Hematopoietic multipotent progenitor cell treated with erythropoietin and hydrocortisone succinate and interleukin-3 and kit ligand, for 4 days (in vitro differentiated cells): ENCODE measurements at regions not wholly inside any gene's neighbourhood (a gene's known extent, or its start where the extent isn't known, plus 50 kb on each side); places are given as distances from the start of the nearest gene placed in this dataset.
"Not testable (repeated sequence)": the region's sequence is repeated elsewhere in the genome, so short reads cannot be mapped to it uniquely, and the experiment has no call there.

Experiments
- DNase-seq: peaks from one replicate; pipeline ENCODE4 v3.0.0-alpha.2; 2015

DNA sequence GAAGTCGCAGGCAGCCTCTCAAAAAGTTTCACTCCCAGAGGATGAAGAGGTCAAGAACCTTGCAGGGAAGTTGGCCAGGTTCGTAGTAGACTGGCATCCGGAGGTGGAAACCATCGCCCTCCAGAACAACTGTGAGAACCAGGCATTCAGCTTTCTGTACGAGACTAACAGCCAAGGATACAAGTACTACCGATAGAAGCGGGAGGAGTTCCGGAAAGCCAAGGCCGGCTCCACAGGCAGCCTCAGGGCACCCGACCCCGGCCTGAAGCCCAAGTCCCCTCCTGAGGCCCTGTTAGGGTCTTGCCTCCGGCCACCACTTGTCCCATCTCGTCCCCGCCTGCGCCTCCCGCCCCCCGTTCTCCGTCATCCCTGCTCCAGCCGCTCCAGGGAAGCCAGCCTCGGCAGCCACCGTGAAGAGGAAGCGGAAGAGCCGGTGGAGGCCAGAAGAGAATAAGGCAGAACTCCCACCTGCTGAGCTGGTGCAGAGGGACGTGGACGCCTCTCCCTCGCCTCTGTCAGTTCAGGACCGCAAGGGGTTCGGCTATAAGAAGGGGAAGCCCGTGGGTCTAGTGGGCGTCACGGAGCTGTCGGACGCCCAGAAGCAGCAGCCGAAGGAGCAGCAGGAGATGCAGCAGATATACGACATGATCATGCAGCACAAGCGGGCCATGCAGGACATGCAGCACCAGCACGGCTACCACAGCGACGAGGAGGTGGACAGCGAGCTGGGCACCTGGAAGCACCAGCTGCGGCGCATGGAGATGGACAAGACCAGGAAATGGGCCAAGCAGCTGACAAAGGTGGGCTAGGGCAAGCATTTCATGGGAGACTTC is 366.8 kb upstream of the ATXN7L3B start:
- DNase-seq = no peak

DNA sequence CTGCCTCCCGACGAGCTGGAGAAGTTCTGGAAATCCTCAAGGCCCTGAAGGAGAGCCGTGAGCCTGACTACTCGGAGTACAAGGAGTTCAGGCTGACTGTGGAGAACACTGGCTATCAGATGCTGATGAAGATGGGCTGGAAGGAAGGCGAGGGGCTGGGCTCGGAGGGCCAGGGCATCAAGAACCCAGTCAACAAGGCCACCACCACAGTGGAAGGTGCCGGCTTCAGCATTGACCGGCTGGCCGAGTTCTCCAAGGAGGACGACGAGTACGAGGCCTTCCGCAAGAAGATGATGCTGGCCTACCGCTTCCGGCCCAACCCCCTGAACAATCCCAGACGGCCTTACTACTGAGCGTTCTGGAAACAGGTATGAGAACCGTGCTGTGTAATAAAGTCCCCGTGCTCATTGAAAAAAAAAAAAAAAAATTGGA is 366.1 kb upstream of the ATXN7L3B start:
- no peak for DNase-seq

DNA sequence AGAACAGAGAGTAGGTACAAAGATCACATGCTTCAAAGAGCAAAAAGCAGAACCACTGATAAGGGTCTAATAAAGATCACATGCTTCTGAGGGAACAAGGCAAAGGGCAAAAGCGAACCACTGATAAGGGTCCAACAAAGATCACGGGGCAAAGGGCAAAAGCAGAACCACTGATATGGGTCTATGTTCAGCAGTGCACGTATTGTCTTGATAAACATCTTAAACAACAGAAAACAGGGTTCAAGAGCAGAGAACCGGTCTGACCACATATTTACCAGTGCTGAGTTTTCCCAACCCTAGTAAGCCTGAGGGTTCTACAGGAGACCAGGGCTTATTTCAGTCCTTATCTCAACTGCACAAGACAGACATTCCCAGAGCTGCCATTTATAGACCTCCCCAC is 362.7 kb upstream of the ATXN7L3B start:
- DNase-seq = not testable (repeated sequence)

GRCh38 chr12:74185360-74185759 is 352.3 kb upstream of the ATXN7L3B start:
- no peak for DNase-seq

GRCh38 chr12:74193191-74193590 is 344.4 kb upstream of the ATXN7L3B start:
- DNase-seq = no peak

- no peak for DNase-seq
Measured at GRCh38 chr12:74204236-74204635, 333.4 kb upstream of the ATXN7L3B start.

DNA sequence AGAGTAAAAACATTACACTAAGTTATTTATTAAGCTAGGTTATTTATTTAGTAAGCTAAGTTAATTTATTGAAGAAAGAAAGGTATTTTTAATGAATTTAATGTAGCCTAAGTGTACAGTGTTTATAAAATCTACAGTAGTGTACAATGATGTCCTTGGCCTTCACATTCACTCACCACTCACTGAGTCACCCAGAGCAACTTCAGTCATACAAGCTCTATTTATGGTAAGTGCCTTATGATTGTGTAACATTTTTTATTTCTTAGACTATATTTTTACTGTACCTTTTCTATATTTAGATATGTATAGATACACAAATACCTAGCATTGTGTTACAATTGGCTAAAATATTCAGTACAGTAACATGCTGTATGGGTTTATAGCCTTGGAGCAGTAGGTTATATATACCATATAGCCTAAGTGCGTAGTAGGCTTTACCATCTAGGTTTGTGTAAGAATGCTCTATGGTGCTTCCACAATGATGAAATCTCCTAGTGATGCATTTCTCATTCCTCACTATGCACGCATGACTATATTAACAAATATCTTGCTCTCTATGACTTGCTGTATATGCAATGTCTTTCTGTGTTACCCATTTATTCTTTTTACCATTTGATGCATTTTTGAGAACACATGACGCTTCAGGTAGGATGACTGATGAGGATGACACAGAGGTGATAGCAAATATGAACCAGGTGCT is 309.6 kb upstream of the ATXN7L3B start:
- no peak for DNase-seq

- no peak for DNase-seq
Measured at GRCh38 chr12:74229671-74230070, 308.0 kb upstream of the ATXN7L3B start.

DNA sequence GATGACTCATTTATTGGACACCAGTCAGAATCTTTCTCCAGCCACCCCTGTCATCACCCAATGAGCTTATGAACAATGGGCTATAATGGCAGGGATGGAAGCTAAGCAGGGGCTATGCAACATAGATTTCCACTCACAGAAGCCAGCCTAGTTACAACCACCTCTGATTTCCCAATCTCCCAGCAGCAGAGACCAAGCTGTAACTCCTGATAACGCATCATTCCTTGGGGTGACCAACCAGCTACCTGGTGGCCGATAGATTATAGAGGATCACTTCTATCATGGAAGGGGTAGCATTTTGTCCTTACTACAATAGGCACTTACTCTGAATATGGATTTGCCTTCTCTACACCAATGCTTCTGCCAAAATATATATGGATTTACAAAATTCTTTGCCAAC is 302.3 kb upstream of the ATXN7L3B start:
- no peak for DNase-seq

DNA sequence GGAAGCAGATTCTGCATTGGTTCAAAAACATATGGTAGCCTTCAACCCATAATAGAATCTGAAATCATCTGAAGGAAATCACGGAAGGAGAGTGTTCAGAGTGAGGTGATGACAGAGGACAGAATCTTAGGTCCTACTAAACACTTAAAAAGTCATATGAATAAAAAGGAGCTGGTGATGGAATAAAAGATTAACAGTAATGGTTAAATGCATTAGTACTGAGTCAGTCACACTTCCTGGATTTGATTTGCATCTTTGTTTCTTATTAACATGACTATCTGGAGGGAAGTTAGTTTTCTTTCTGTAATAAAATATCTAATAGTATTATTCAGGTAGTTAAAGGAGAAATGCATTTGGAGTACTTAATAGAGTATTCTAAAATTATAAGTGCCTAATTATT is 296.3 kb upstream of the ATXN7L3B start:
- DNase-seq = no peak

- no peak for DNase-seq
Measured at GRCh38 chr12:74242088-74242487, 295.5 kb upstream of the ATXN7L3B start.

- no peak for DNase-seq
Measured at GRCh38 chr12:74245458-74245857, 292.2 kb upstream of the ATXN7L3B start.

GRCh38 chr12:74250891-74251290 is 286.7 kb upstream of the ATXN7L3B start:
- no peak for DNase-seq

GRCh38 chr12:74253826-74254225 is 283.8 kb upstream of the ATXN7L3B start:
- DNase-seq = not testable (repeated sequence)

DNA sequence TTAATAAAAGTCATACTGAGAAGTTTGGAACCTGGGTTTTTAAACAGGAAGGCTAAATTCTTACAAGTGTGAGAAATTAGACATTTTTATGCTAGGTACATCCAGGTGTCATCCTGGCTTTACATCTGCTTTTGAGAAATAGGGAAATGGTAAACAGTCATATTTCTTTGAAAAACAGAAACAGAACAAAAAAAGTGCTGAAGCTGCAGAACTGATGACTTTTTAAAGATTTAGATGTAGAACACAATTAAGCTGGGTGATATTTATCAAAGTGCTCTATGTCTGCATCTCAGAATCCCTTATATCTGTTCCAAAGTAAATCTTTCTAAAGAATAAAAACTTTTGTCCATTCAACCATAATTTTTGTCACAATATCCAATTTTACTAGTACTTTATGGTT is 282.9 kb upstream of the ATXN7L3B start:
- DNase-seq = no peak

- DNase-seq = no peak
Measured at GRCh38 chr12:74259199-74259598, 278.4 kb upstream of the ATXN7L3B start.

DNA sequence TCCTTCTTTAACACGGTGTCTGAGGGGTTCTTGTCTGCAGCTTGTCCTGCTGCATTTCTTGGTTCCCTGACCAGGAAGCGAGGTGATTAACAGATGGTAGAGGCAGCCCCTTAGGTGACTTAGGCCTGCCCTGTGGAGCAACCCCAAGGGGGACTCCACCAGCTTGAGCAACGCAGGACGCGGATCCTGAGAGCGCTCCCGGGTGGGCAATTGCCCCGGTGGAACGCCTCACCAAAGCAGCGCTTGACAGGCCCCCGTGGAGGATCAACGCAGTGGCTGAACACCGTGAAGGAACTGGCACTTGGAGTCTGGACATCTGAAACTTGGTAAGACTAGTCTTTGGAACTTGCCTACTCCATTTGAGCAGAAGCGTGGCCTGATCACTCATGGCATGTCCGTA is 272.9 kb upstream of the ATXN7L3B start:
- DNase-seq = no peak

DNA sequence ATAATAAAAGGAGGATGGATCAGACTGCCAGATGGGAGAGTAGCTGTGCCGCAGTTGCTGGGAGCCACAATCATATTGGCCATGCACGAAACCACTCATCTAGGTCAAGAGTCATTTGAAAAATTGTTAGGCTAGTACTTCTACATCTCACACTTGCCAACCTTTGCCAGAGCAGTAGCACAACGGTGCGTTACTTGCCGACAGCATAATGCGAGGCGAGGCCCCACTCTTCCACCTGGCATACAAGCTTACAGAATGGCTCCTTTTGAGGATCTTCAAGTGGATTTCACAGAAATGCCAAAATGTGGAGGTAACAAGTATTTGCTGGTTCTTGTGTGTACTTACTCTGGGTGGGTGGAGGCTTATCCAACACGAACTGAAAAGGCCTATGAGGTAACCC is 268.3 kb upstream of the ATXN7L3B start:
- DNase-seq = not testable (repeated sequence)

- DNase-seq = no peak
Measured at GRCh38 chr12:74280156-74280655, 257.4 kb upstream of the ATXN7L3B start.

GRCh38 chr12:74281401-74282180 is 256.0 kb upstream of the ATXN7L3B start:
- DNase-seq = not testable (repeated sequence)

DNA sequence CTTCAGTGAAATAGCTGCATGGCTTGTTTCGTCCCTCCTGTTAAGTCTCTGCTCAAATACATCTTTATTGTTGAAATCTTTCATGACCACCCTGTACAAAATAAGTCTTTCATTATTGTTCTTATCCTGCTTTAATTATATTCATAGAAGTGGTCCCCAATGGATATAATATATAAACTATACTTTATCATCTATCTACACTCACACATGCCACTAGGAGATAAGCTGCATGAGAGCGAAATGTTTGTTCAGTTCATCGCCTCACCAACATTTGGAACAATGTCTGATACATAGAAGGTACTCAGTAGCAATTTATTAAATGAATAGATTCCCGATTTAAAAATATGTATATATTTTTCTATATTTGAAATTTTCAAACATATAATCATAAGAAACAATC is 254.0 kb upstream of the ATXN7L3B start:
- no peak for DNase-seq

GRCh38 chr12:74285773-74286172 is 251.9 kb upstream of the ATXN7L3B start:
- no peak for DNase-seq

DNA sequence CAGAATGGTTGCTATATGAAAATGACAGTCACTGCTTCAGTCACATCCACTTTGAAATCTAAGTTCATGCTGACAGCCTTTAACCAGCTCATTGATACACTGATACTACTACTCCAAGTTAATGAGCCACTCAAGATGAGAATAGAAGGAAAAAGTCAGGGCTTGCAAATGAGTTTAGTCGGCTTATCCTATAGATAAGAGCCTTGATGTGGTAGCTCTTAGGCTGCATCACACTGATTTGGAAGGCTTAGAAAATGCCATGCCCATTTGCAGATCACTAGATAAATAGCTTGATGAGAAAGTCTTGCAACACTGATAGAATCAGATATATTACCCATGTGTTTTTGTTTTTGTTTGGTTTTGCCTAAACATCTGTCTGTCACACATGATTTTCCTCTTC is 251.4 kb upstream of the ATXN7L3B start:
- no peak for DNase-seq
